GM18520 (cell line): ENCODE measurements at regions not wholly inside any gene's neighbourhood (a gene's known extent, or its start where the extent isn't known, plus 50 kb on each side); places are given as distances from the start of the nearest gene placed in this dataset.
"Not testable (repeated sequence)": the region's sequence is repeated elsewhere in the genome, so short reads cannot be mapped to it uniquely, and the experiment has no call there.

ENCODE experiments used
- ATAC-seq: cut with Tn5 transposase; IDR thresholded peaks from one replicate; pipeline ENCODE4 v1.9.1; 2021; ENCODE audit not compliant: unreplicated experiment

DNA sequence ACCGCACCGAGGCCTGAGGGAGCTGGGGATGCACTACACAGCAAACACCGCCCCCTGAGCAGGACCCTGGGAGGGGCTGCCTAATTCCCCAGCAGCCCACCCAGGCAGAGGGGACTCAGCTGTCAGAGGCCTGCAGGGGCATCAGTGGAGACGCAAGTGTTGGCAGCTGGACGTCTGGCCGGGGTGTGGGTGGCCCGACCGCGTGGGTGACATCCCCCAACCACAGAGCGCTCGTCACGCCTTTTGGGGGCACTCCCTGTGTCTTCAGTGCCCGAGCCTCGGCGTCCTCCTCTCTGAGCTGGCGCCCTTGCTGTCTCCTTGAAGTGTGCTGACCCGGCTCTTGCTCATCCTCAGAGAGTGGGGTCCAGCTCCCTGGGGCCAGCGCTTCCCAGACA, 150.2 kb downstream of the BRD1 start:
- no peak for ATAC-seq

DNA sequence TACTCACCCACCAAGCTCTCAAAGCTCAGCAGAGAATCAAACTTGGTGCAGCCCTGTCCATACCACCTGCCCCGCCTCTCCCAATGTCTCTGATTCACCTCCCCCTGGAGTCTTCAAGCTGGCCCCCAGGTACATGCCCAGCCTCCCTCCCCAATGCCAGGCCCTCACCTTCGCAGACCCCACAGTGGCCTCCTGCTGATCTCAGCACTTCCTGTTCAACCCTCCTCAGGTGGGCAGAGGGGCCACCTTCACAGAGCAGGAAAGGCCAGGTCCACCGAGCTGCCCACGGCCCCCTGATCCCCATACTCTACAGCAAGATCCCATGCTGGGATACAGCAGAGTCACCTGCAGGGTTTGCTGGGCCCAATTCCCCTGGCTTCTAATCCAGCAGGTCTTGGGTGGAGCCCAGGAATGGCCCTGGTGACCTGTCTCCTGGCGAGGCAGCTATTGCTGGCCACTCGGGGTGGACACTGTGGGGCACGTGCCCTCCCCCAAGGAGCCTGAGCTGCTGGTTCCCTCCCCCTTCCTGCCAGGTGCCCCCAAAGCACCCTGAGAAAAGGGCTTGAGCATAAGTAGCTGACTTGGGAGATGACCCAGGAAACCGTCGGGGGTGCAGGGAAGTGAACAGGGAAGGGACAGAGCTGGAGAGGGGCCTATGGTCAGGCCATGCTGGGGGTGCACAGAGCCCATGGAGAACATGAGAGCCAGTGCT, 150.7 kb downstream of the BRD1 start:
- no peak for ATAC-seq

DNA sequence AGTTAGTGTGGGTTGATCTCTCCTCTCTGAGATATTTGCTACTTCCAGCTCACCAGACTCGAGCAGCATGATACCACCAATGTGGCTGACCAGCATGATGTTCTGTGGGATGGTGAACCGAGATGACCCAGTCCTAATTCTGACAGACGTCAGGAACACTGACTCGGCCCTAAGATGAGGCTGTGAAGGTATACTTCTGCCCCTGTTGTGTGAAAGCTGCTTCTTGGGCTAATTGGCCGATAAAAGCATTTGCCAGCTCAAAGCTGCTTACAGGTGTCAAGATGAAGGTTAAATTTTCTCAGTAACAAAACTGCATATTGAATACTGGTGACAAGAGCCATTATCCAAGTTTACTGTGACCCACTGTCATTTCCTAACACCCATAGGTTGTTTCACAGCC, 151.4 kb downstream of the BRD1 start:
- no peak for ATAC-seq

DNA sequence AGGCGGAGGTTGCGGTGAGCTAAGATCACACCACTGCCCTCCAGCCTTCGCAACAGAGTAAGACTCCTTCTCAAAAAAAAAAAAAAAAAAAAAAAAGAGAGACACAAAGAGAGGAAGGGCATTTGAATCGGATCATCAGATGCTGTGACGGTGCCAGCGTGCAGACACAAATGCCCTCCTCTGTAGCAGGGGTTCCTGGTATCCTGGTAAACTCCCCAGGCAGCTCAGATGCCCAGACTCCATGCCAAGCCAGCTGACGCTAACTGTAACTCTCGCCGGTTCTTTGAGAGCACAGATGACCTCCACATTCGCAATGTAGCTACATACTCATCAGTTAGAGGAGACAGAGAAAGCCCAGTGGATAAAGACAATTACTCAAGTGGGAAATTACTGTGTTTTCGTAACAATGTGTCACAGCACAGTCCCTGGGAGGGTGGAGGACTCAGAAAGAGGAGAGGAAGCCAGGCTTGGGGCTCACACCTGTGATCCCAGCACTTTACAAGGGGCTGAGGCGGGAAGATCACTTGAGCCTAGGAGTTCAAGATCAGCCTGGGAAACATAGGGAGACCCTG, 153.1 kb downstream of the BRD1 start:
- no peak for ATAC-seq

DNA sequence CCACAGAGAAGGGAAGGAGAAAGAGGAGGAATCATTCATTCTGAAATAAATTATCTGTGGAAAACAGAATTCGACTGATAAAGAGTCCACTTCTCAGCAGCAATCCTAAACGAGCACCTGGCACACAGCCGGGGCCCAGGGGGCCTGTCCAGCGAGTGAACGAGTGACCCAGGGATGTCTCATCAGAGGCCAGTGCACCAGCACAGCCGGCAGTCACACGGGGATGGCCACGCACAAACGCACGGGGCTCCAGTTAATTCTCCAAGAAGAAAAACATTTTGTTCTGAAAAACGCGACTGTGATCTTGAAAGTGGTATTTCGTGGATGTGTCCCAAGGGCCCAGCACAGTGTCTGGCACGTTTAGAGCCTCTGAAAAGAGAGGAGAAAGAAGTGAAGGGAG, 154.6 kb downstream of the BRD1 start:
- no peak for ATAC-seq

DNA sequence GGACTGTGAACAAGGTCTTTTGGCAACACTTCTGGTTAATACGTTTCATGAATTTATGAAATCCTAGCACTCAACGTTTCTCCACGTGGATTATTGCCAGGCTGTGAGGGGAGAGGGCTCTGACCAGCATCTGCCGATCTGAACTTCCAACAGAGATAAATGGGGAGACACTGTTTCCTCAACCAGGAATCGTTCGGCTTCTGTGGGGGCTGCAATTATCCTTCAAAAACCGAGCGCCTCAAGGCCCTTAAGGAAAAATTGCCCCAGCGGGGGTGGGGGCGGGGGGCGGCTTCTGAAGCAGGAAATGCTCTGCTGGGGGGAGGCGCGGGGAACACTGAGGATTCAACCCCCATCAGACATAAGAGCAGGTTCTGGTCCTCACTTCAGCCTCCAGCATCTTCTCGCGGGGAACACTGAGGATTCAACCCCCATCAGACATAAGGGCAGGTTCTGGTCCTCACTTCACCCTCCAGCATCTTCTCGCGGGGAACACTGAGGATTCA, 155.6 kb downstream of the BRD1 start:
- ATAC-seq, result no peak

DNA sequence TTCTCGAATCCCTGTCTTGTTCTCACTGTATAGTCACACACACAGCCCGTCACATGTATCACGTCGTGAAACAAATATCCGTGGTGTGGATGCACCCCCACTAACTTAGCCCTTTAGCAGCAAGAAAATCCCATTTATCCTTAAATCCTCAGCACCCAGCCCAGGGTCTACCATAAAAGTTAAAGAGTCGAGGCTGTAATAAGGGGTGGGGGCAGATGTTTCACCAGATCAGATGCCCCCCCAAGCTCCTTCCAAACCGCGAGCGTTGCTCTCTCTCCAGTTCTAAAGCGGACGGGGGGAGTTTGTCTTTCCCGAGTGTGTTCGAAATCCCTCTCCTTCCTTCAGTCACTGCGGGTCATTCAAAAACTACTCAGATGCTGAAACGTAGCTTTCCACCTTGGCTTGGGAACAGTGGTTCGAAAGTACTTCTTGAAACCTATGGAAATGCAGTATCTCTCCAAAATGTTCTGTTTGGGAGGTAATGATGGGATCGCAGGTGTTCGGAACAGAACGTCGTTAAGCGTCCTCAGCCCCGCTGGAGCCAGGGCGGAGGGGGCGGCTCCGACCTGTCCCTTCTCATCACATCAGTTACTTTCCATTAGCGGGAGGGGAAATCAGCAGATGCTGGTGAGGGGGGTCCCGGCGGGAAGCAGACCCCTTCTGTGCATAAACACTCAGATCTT, 156.2 kb downstream of the BRD1 start:
- no peak for ATAC-seq

DNA sequence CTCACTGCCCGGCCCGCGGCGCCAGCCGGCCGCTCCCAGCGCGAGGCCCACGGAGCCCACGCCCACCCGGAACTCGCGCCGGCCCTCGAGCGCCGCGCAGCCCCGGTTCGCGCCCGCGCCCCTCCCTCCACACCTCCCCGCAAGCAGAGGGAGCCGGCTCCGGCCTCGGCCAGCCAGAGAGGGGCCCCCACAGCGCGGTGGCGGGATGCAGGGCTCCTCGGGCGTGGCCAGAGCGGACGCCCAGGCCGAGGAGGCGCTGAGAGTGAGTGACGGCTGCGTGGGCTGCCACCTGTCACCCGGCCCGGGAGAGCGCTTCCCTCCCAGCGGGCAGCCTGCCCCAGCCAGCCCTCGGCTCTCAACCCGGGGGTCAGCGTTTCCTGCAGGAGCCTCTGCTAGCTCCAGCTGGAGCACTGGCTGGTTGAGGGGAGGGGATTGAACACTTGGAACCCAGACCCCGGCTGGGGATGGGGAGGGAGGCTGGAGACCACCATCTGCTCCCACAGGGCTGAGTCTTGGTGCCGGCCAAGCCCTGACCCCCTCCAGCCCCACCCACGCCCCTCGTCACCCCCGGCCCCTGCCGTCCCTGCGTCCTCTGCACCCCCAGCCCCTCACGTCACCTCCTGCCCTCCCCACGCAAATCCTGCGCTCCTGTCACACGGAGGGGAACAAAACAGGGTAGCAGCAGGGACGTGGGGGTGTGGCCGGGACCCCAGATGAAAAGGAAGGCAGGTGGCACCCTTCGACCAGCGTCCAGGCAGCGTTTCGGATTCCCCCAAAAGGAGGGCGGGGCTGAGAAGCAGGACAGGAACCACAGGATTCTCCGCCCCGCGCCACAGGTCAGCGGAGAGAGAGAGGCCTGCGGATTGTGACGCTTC, 157.0 kb downstream of the BRD1 start:
- no peak for ATAC-seq

DNA sequence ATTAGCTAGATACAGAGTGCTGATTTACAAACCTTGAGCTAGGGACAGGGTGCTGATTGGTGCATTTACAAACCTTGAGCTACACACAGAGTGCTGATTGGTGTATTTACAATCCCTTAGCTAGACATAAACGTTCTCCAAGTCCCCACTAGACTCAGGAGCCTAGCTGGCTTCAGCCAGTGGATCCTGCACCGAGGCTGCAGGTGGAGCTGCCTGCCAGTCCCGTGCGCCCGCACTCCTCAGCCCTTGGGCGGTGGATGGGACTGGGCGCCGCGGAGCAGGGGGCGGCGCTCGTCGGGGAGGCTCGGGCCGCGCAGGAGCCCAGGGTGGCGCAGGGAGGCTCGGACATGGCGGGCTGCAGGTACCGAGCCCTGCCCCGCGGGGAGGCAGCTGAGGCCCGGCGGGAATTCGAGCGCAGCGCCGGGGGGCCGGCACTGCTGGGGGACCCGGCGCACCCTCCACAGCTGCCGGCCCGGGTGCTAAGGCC, 157.7 kb downstream of the BRD1 start:
- ATAC-seq, result not testable (repeated sequence)

DNA sequence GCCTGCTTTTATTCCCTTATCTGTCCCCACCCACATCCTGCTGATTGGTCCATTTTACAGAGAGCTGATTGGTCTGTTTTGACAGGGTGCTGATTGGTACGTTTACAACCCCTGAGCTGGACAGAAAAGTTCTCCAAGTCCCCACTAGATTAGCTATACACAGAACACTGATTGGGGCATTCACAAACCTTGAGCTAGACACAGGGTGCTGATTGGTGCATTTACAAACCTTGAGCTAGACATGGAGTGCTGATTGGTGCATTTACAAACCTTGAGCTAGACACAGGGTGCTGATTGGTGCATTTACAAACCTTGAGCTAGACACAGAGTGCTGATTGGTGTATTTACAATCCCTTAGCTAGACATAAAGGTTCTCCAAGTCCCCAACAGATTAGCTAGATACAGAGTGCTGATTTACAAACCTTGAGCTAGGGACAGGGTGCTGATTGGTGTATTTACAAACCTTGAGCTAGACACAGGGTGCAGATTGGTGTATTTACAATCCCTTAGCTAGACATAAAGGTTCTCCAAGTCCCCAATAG, 158.2 kb downstream of the BRD1 start:
- not testable (repeated sequence) for ATAC-seq

DNA sequence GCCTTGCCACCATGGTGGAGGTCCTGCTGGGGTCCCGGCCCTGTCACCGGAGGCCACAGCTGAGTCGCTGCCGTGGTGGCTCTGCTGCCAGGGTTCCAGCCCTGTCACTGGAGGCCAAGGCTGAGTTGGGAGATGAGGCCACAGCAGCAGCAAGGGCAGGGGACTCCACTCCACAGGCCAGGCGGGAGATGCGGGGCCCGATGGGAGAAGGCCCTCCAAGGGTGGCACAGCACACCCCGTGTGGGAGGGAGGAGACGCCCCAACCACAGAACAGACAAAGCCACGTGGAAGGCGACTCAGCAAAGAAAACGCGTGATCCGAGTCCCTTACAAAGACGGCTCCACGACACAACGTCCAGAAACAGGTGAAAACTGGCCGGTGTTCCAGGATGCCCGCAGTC, 159.3 kb downstream of the BRD1 start:
- no peak for ATAC-seq

DNA sequence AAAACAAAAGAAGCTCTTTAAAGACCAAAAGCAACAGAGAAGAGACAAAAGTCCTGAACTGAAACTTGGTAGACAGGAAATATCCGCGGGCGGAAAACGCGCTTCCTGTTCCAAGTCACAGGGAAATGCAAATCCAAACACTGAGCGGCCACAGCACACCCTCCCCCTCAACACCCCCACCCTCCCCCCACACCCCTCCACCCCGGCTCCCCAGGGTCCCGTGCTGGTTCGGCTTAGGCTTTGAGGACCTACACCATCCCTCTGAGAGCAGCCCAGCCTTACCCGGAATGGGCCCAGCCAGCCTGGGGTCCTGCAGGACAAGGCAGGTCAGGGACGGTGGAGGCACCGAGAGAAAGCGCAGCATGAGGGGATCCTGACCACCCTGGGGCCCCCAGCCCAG, 160.4 kb downstream of the BRD1 start:
- ATAC-seq, result no peak

DNA sequence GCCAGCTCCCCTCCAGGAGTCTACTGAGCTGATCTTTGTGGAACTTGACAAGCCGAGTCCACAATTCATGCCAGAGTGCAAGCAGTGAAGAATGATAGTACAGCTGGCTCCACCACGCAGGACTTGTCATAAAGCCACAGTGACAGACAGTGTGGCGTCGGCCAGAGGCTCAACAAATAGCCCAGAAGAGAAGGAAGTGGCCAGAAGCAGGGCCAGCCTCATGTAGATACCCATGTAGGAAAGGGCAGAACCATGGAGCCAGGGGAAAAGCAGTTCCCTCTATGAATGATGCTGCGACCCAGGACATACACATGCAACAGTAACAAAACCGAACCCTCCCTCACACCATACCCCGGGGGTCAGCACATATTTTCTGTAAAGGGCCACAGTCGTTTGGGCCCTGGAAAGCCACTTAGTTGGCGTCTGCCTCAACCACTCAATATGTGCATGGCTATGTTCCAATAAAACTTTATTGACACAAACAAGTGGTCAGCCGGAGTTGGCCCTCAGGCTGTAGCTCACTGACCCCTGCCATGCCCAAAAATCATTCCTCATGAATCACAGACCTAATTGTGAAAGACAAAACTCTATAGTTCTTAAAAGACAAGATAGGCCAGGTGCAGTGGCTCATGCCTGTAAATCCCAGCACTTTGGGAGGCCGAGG, 161.4 kb downstream of the BRD1 start:
- no peak for ATAC-seq

DNA sequence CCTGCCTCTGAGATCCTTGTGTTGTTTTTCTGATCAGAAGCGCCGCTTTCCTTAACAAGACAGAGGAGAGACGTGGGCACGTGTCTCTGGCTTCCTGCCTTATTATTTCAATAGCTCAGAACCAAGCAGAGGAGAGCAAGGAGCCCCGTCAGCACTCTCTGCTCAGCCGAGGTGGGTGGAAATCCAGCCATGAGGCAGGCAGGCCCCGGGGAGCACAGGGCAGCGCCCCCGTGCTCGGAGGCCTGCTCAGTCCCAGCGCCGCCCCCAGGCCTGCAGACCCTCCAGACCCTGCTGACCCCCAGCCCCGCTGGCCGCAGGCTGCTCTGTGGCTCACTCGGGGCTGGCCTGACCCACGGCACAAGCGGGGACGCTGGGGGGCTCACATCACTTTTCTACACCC, 162.8 kb downstream of the BRD1 start:
- no peak for ATAC-seq

DNA sequence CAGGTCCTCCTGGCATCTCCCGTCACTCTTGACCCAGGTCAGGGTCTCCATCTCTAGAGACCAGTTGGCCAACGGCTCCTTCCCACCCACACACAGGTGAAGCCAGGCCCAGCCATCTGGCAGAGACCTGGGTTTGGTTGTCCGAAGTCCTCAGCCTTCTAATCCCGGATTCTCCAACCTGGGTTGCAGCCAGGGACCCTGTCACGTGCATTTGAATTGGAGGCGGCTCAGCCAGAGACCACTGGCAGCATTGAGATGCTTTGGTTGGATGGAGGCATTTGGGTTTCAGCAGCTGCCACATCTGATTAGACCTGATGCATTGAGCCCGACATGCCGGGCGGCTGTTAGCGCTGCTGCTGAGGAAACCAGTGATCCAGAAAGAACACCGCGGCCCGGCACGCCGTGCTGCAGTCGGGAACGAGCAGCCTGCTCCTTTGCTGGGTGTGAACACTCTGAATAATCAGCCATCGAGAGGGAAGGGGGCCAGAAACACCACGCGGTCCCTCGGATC, 163.2 kb downstream of the BRD1 start:
- no peak for ATAC-seq

DNA sequence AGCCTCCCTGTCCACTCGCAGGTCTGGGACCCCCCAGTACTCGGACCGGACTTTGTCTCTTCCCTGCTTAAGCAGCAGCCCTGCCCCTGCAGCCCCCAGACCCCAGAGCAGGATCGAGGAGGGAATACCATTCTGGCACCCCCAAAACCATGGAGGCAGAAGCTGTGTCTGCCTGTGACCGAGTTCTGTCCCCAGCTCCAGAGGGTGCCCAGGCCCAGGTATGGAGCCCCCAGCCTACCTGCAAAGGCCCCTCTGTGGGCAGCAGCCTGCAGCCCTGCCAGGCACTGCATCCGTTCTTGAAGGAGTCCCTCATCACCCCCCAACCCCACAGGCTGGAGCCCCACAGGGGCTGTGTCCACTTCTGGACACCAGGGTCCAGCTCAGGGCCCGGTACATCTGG, 163.8 kb downstream of the BRD1 start:
- no peak for ATAC-seq

DNA sequence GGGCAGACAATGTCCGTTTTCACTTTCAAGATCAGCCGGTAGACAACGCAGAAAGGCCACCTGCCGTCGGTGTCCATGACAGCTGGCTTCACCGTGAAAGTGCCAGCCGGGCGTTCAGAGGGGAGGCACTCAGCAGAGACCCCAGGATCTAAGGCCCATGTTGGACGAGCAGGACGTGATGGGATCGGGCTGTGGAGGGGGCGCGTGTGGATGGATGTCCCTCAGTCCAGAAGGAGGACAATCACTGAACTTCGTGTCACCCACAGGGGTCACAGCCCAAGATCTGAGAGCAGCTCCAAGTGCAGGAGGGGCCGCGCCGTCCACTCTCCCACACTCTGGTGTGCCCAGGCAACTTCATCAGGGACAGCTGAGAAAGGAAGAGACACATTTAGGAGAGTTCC, 164.4 kb downstream of the BRD1 start:
- no peak for ATAC-seq

DNA sequence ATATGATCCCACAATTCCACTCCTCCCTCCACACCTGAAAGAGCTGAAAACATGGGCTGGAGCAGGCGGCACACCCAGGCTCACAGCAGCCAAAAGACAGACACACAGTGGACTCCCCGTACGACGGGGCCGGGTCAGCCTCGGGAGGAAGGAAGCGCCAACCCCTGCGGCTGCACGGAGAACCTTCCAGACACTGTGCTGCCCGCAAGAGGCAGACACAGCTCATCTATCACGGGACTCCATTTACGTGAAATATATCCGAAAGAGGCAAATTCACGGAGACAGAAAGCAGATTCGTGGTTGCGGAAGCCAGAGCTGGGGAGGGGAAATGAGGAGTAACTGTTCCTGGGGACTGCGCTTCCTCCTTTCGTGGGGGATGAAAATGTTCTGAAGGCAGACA, 165.0 kb downstream of the BRD1 start:
- no peak for ATAC-seq

DNA sequence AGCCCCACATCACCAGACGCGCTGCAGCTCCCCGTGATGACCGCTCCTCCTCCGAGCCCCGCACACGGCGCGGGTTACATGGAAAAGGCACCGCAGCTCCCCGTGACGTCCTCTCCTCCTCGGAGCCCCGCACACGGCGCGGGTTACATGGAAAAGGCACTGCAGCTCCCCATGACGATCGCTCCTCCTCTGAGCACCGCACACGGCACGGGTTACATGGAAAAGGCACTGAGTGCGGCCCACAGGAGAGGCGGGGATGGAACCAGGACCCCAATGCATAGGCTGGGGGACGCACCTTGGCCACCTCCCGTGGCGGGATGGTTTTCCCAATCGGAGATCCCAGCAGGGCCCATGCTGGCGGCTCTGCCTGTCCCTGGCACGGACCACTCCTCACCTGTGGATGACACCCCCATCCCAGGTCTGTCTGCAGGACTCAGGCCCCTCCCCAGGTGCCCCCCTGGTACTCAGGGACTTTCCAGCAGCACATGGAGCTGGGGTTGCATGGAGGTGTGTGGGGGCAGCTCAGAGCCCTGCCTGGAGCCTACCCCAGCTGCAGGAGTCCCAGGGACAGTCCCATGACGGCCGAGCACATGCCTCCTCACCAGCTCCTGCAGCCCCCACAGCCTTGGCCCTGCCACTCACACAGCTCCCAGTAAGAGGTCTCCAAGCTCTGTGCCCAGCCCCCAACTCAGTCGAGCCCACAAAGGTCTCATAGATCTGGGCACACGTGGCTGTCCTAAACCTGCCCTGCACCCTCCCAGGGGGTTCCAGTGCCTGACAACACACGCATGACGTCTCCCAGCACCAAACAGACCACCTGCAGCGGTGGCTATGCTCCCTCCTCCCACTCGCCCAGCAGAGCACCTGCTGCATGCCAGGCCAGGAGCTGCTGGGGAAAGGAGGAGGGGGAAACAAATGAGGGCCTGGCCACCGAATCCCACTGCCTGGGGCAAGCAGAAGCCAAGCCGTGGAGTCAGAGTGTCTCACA, 166.6 kb downstream of the BRD1 start:
- ATAC-seq, result no peak
